Limb (tissue), 2 donors: ENCODE measurements at regions not wholly inside any gene's neighbourhood (a gene's known extent, or its start where the extent isn't known, plus 50 kb on each side); places are given as distances from the start of the nearest gene placed in this dataset.
A peak's percentile ranks its signal among the peaks of the same experiment; 100 is the strongest.

Source experiments
- DNase-seq, 2 donors: peaks; one replicate each; pipeline ENCODE4 v3.0.0-alpha.2; 2016; ENCODE audit errors: extremely low spot score in 2 of 2

DNA sequence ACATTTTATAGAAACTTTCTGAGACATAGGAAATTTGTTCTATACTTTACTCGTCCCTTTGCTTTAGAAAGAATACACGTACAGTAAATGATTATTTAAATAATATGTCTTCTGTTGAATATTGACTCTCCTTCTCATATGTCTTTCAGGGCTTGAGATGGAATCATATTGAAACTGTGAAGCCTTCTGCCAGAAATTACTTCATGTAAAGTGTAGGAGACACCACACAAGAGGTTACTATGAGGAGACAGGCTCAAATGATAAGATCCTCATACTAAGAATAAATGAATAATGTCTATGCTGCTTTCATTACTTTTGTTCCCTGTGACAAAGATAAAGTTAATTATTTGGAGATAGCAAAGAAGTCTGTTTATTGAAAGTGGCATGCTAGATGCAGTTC, 1240.3 kb upstream of the MAP3K7 start:
- DNase-seq, result no peak

- no peak for DNase-seq
Observed at GRCh38 chr6:91826128-91826527, 1239.3 kb upstream of the MAP3K7 start.

GRCh38 chr6:91824331-91824730, 1237.5 kb upstream of the MAP3K7 start:
- no peak for DNase-seq

- no peak for DNase-seq
Observed at GRCh38 chr6:91822581-91822980, 1235.7 kb upstream of the MAP3K7 start.

DNA sequence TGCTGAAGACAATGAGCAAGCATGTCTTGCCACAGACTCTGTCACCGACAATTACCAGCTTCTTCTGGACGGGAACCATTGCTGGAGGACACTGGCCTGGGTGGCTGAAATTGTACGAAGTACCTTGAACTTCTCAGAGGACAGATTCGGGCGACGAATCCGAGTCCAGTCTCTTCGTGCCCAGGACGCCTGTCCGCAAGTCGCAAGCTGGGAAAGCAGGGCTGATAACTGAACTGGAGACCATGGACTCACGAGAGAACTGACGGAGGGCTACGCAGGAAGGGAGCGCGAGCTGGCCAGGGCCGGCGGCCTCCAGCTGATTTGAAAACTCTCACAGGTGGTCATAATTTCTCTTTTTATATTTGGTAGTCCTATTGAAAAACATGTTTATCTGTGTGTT, 1229.5 kb upstream of the MAP3K7 start:
- DNase-seq, result no peak

DNA sequence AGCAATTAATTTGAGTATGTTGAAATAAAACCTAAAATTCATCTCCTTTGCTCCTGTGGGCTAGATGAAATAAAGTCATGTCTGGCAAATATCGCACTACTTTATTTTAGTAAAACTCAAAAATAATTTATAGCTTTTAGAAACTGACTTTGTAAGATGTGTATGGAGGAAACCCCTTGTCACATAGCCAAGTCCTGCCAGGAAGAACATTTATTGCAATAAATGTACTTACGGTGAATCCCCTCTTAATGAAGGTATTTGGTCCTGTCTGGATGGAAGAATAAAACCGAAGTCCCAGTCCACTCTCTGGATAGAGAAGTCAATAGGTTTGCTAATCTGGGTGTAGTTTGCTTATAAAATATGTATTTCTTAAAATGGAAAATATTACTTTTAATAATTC, 1226.8 kb upstream of the MAP3K7 start:
- DNase-seq, result no peak

DNA sequence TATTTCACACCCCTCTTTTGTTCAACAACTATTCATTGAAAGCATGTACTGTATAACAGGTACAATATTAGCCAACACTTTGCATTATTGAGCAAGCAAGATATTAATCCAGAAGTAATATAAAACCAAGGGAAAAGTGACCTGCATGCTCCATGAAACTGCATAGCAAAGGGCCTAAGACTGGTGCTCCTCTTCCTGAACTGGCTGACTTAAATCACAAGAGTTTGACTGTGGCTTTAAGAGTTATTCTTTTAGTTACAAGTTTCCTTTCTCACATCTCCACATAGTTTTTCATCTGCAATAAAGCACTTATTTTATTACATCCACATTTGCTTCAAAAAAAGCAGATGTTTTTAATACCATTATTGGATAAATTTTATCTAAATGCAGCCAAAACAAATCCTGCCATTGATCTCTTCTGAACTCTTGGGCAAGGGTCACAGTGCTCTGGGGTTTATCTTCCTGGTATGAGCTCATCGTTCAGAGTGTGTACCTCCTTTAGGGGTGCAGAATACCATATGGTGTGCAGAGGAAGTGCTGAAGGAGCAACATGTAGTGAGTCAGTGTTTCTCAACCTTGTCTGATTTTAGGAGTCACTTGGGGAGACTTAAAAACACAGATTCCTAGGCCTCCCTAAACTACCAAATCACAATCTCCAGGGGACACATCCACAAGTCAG, 1225.9 kb upstream of the MAP3K7 start:
- peak; percentile 35 to 63 for DNase-seq

GRCh38 chr6:91804981-91805380, 1218.1 kb upstream of the MAP3K7 start:
- no peak for DNase-seq

DNA sequence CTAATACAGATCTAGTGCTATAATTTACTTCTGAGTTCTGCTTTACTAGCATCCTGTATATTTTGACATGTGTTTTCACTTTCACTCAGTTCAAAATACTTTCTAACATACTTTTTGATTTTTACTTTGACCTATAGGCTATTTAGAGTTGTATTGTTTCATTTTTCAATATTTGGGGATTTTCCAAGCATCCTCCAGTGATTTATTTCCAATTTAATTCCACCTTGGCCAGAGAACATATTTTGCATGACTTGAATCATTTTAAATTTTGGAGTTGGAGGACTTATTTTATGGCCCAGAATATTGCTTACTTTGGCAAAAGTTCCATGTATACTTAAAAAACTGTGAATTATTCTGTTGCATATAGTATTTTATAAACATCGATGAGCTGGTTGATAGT, 1215.6 kb upstream of the MAP3K7 start:
- DNase-seq, result no peak

DNA sequence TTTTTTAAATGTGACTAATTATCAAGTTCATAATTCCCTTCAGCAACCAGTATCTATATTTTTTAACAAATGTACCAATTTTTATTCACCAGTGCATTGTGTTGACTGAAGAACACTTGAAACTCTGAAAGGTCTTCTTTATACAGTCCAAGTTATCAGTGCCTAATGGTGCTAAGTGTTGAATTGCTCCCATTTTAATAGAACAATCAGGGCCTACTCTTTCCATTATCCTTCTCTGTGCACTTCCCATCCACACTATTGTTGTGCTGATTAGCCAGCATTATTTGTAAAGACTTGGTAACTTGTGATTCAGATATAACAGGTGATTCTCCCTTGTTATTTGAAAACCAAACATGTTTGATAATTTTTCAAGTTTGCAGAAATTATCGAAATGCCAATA, 1209.7 kb upstream of the MAP3K7 start:
- DNase-seq, result no peak

- no peak for DNase-seq
Observed at GRCh38 chr6:91788501-91788900, 1201.6 kb upstream of the MAP3K7 start.

- no peak for DNase-seq
Observed at GRCh38 chr6:91786474-91787184, 1199.8 kb upstream of the MAP3K7 start.

- no peak for DNase-seq
Observed at GRCh38 chr6:91782802-91783201, 1195.9 kb upstream of the MAP3K7 start.

DNA sequence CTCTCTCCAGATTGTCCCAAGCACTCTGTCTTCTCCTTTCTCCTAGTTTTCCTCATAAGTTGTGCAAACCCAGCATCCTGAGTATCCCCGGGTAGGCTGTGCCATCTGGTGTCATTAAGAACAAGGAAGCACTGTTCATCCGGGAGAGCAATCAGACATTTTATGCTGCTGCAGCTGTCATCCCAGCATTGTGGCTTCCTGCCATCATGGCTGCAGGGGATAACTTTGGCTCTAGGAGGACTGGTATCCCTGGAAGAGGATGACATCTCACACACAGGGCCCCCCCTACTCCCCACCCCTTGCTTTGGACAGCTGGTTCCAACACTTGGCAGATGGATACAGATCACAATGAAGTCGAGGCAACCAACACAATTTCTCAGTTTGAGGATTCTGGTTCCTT, 1195.1 kb upstream of the MAP3K7 start:
- DNase-seq, result peak; percentile 44 to 51

DNA sequence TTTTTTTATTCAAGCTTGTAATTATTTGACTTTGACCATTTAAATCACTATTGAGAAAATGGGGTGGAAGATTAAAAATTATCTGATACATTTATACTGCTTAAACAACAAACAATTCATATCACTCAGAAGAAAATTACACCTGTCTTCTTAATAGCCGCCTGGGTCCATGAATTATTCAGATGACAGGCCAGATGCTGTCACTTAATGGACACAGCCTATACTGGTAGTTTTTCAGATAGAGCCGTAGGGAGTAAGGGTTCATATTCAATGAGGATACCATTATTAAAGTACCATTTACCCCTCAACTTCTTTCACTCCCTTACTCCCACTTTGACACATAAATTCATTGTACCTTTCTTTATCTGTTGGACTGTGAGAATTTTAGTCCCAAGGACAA, 1193.4 kb upstream of the MAP3K7 start:
- no peak for DNase-seq

GRCh38 chr6:91761621-91762020, 1174.7 kb upstream of the MAP3K7 start:
- no peak for DNase-seq

GRCh38 chr6:91754691-91755090, 1167.8 kb upstream of the MAP3K7 start:
- no peak for DNase-seq

DNA sequence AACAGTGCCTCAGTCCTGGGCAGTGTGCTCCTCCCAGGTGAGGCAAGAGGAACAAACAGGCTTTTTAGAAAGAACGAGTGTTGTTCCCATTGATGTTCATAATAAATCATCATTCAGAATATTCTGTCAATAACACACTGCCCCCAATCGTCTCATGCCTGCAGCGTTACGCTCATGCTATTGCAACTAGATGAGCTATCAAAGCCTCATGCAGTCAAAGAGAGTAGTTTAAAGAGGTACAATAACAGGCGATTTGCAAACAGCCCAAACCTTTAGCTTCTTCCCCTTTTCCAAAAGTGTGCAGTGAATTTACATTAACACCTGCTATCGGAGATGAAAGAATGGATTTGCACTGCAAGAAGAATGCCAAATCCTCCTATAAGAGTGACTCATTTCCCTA, 1164.7 kb upstream of the MAP3K7 start:
- no peak for DNase-seq

GRCh38 chr6:91744566-91744965, 1157.7 kb upstream of the MAP3K7 start:
- no peak for DNase-seq

DNA sequence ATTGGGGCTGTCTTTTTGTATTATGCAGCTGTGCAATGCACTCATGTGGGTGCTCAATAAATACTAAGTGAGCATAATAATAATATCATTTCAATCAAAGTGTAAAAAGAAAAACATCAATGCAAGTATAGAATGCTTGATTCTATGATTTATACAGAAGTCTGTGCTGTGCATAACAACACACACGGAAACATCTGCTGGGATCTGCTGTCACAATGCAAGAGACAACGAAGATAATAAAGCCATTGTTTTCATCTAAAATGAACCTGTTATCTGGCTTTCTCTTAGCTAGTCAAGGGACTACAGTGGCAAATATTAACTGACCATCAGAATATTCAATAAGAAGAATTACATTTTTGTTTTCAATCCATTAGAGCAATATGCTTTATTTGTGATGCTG, 1156.9 kb upstream of the MAP3K7 start:
- no peak for DNase-seq

DNA sequence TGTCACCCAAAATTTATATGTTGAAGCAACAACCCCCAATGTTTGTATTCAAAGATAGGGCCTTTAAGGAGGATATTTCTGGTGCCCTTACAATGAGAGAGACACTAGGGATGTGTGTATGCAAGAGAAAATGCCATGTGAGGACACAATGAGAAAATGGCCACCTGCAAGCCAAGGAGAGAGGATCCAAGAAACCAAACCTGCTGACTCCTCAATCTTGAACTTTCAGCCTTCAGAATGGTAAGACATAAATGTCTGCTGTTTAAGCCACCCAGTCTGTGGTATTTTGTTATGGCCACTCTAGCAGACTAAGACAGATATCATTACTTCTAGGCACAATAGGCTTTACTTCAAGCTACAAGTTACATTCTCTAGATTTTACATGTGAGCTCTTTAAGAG, 1145.1 kb upstream of the MAP3K7 start:
- DNase-seq, result no peak

GRCh38 chr6:91730710-91731109, 1143.8 kb upstream of the MAP3K7 start:
- DNase-seq, result no peak

- DNase-seq, result no peak
Observed at GRCh38 chr6:91720324-91720723, 1133.5 kb upstream of the MAP3K7 start.
